HFFc6 (cell line): ENCODE measurements at regions not wholly inside any gene's neighbourhood (a gene's known extent, or its start where the extent isn't known, plus 50 kb on each side); places are given as distances from the start of the nearest gene placed in this dataset.

ENCODE experiments used
- DNase-seq: peaks from one replicate; pipeline ENCODE4 v3.0.0-alpha.2; 2018
- H3K27ac Mint-ChIP-seq: 2 replicates; pipeline ENCODE4 v1.8.0; 2020; ENCODE audit warnings: mild to moderate bottlenecking, mixed read lengths
- H3K27me3 Mint-ChIP-seq: 2 replicates; pipeline ENCODE4 v1.8.0; 2021; ENCODE audit warnings: mild to moderate bottlenecking, moderate library complexity, mixed read lengths; ENCODE audit not compliant: insufficient read depth
- H3K36me3 Mint-ChIP-seq: 2 replicates; pipeline ENCODE4 v1.8.0; 2021; ENCODE audit warnings: low read depth, mixed read lengths
- H3K4me1 Mint-ChIP-seq: 2 replicates; pipeline ENCODE4 v1.8.0; 2020; ENCODE audit warnings: low read depth, mixed read lengths
- H3K4me3 Mint-ChIP-seq: 2 replicates; pipeline ENCODE4 v1.8.0; 2020; ENCODE audit warnings: mild to moderate bottlenecking, moderate library complexity, mixed read lengths
- H3K9me3 Mint-ChIP-seq: 2 replicates; pipeline ENCODE4 v1.8.0; 2020; ENCODE audit warnings: mild to moderate bottlenecking, mixed read lengths
- CTCF ChIP-seq: fragments of 200-600 bp; sonication (generic); IDR thresholded peaks from 2 replicates; pipeline ENCODE4 v1.5.0; 2021; ENCODE audit warnings: antibody characterized with exemption, mild to moderate bottlenecking

- Mint-ChIP-seq H3K4me1 (no peaks in the 10 kb centered on the region), H3K27me3 (no peaks in the 10 kb centered on the region), H3K36me3 (no peaks in the 10 kb centered on the region), H3K27ac (no peak overlapping the region), H3K4me3 (no peak overlapping the region), H3K9me3 (peaks cover 36% of the 10 kb centered on the region)
- no peak for DNase-seq
- TF ChIP-seq CTCF = no peak
These were observed 280.8 kb downstream of the CDH10 start for GRCh38 chr5:24363789-24364481.

GRCh38 chr5:24364711-24365110 lies 280.1 kb downstream of the CDH10 start:
- no peaks in the 10 kb centered on the region for H3K27me3 Mint-ChIP-seq
- TF ChIP-seq CTCF = no peak
- no peak overlapping the region for H3K4me3 Mint-ChIP-seq
- H3K36me3 Mint-ChIP-seq = no peaks in the 10 kb centered on the region
- no peak for DNase-seq
- H3K4me1 Mint-ChIP-seq = no peaks in the 10 kb centered on the region
- peaks cover 34% of the 10 kb centered on the region for H3K9me3 Mint-ChIP-seq
- no peak overlapping the region for H3K27ac Mint-ChIP-seq

GRCh38 chr5:24365406-24365805 lies 279.4 kb downstream of the CDH10 start:
- no peak overlapping the region for H3K27ac Mint-ChIP-seq
- no peak for TF ChIP-seq CTCF
- no peak for DNase-seq

GRCh38 chr5:24367216-24367615 lies 277.6 kb downstream of the CDH10 start:
- H3K27me3 Mint-ChIP-seq = no peaks in the 10 kb centered on the region
- H3K9me3 Mint-ChIP-seq = peaks cover 26% of the 10 kb centered on the region
- H3K27ac Mint-ChIP-seq = no peak overlapping the region
- no peaks in the 10 kb centered on the region for H3K4me1 Mint-ChIP-seq
- no peaks in the 10 kb centered on the region for H3K36me3 Mint-ChIP-seq
- TF ChIP-seq CTCF = no peak
- H3K4me3 Mint-ChIP-seq = no peak overlapping the region
- no peak for DNase-seq

More at GRCh38 chr5:24365406-24365805, 279.4 kb downstream of the CDH10 start:
- peaks cover 30% of the 10 kb centered on the region for H3K9me3 Mint-ChIP-seq
- no peaks in the 10 kb centered on the region for H3K4me1 Mint-ChIP-seq
- no peaks in the 10 kb centered on the region for H3K27me3 Mint-ChIP-seq
- H3K36me3 Mint-ChIP-seq = no peaks in the 10 kb centered on the region
- H3K4me3 Mint-ChIP-seq = no peak overlapping the region

- H3K4me3 Mint-ChIP-seq = no peak overlapping the region
- no peaks in the 10 kb centered on the region for H3K36me3 Mint-ChIP-seq
- no peaks in the 10 kb centered on the region for H3K27me3 Mint-ChIP-seq
- no peak for DNase-seq
- H3K4me1 Mint-ChIP-seq = no peaks in the 10 kb centered on the region
- no peak overlapping the region for H3K27ac Mint-ChIP-seq
- TF ChIP-seq CTCF = no peak
- peaks cover 18% of the 10 kb centered on the region for H3K9me3 Mint-ChIP-seq
These were observed 276.7 kb downstream of the CDH10 start for GRCh38 chr5:24368115-24368514.

GRCh38 chr5:24376210-24376609 lies 268.6 kb downstream of the CDH10 start:
- no peak overlapping the region for H3K27ac Mint-ChIP-seq
- no peak overlapping the region for H3K4me3 Mint-ChIP-seq
- no peak for DNase-seq
- H3K36me3 Mint-ChIP-seq = no peaks in the 10 kb centered on the region
- no peaks in the 10 kb centered on the region for H3K4me1 Mint-ChIP-seq
- TF ChIP-seq CTCF = no peak
- no peaks in the 10 kb centered on the region for H3K27me3 Mint-ChIP-seq
- H3K9me3 Mint-ChIP-seq = peaks cover 14% of the 10 kb centered on the region
